Endothelial cell of umbilical vein (primary cell): ENCODE measurements at regions not wholly inside any gene's neighbourhood (a gene's known extent, or its start where the extent isn't known, plus 50 kb on each side); places are given as distances from the start of the nearest gene placed in this dataset.

ENCODE experiments used
- CTCF ChIP-seq, 2 donors: IDR thresholded peaks; 1 replicate in 1 of 2; 2 replicates in 1 of 2; pipeline ENCODE4 v1.5.1; 2011; ENCODE audit warnings: low read length in 2 of 2, mild to moderate bottlenecking in 2 of 2, moderate library complexity in 2 of 2, control low read depth in 1 of 2, inconsistent platforms in 1 of 2, low read depth in 1 of 2; ENCODE audit not compliant: insufficient read depth in 1 of 2; ENCODE audit errors: extremely low read depth in 1 of 2
- EZH2 ChIP-seq: IDR thresholded peaks from 2 replicates; pipeline ENCODE4 v1.6.1; 2012; ENCODE audit warnings: borderline replicate concordance, low read depth, mild to moderate bottlenecking, moderate library complexity, low read length, inconsistent platforms; ENCODE audit not compliant: severe bottlenecking
- FOS ChIP-seq: IDR thresholded peaks from 2 replicates; pipeline ENCODE4 v1.6.1; 2011; ENCODE audit warnings: mild to moderate bottlenecking, low read length, moderate library complexity, borderline replicate concordance; ENCODE audit not compliant: insufficient read depth
- GATA2 ChIP-seq: IDR thresholded peaks from 2 replicates; pipeline ENCODE4 v1.7.0; 2011; ENCODE audit warnings: low read depth, mild to moderate bottlenecking, moderate library complexity, mixed read lengths, low read length; ENCODE audit not compliant: insufficient read length, insufficient read depth
- JUN ChIP-seq: IDR thresholded peaks from 2 replicates; pipeline ENCODE4 v1.6.1; 2011; ENCODE audit warnings: borderline replicate concordance, low read depth; ENCODE audit not compliant: insufficient read length, insufficient read depth
- POLR2A ChIP-seq: IDR thresholded peaks from 2 replicates; pipeline ENCODE4 v1.6.1; 2012; ENCODE audit warnings: low read depth, mild to moderate bottlenecking, control low read depth, low read length
- POLR2AphosphoS5 ChIP-seq: IDR thresholded peaks from 2 replicates; pipeline ENCODE4 v1.6.1; 2012; ENCODE audit warnings: low read depth, mild to moderate bottlenecking, control low read depth, low read length, moderate library complexity; ENCODE audit not compliant: insufficient read depth

DNA sequence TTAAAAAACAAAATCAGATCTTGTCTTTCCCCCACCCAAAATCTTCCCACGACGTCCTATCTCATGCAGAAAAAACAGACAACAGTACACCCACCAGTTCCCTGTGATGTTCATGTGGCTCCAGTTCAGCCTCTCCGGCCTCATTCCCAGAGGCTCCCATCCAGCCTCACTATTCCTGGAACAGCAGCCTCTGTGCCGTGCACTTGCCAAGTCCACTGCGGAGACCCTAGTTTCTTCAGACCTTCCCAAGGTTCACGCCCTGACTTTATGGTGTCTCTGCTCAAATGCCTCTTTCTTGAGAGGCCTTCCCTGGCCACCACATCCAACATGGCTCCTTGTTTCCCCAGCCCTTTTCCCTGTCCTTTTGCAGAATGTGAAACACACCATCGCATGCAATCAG lies 106.3 kb upstream of the BACE2 start:
- TF ChIP-seq EZH2 (no peak), CTCF (IDR thresholded peaks at IDR 0.05; ENCODE audit: extremely low read depth in 1 of 2, insufficient read depth in 1 of 2, low read depth in 1 of 2, low read length in 2 of 2) (no peak), POLR2A (no peak), POLR2AphosphoS5 (no peak), JUN (no peak), GATA2 (no peak), FOS (no peak)
